Cardiac fibroblast (primary cell): ENCODE measurements at regions not wholly inside any gene's neighbourhood (a gene's known extent, or its start where the extent isn't known, plus 50 kb on each side); places are given as distances from the start of the nearest gene placed in this dataset.

Experiments used
- DNase-seq, 2 donors: peaks; one replicate each; pipeline versions ENCODE4 v3.0.0 to v3.0.0-alpha.2; 2010; ENCODE audit warnings: low read depth in 2 of 2
- H3K4me3 ChIP-seq, 2 donors: replicated peaks in 1 of 2; 1 replicate in 1 of 2; 2 replicates in 1 of 2; pipeline ENCODE4 v1.5.1; 2011; ENCODE audit warnings: low read depth in 2 of 2, low read length in 2 of 2, mild to moderate bottlenecking in 2 of 2, moderate library complexity in 1 of 2
- TF ChIP-seq, protein P1 (sequence below): IDR thresholded peaks from one replicate; pipeline ENCODE4 v1.5.1; 2011; ENCODE audit warnings: low read depth, mild to moderate bottlenecking, low read length, inconsistent platforms

- TF ChIP-seq, protein P1, sequence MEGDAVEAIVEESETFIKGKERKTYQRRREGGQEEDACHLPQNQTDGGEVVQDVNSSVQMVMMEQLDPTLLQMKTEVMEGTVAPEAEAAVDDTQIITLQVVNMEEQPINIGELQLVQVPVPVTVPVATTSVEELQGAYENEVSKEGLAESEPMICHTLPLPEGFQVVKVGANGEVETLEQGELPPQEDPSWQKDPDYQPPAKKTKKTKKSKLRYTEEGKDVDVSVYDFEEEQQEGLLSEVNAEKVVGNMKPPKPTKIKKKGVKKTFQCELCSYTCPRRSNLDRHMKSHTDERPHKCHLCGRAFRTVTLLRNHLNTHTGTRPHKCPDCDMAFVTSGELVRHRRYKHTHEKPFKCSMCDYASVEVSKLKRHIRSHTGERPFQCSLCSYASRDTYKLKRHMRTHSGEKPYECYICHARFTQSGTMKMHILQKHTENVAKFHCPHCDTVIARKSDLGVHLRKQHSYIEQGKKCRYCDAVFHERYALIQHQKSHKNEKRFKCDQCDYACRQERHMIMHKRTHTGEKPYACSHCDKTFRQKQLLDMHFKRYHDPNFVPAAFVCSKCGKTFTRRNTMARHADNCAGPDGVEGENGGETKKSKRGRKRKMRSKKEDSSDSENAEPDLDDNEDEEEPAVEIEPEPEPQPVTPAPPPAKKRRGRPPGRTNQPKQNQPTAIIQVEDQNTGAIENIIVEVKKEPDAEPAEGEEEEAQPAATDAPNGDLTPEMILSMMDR, result no peak
- H3K4me3 ChIP-seq, result no peak overlapping the region
- no peak for DNase-seq
These were observed 154.1 kb upstream of the HDAC4 start for GRCh38 chr2:239554766-239555570.

GRCh38 chr2:239553376-239554000 is 152.7 kb upstream of the HDAC4 start:
- TF ChIP-seq, protein P1, result no peak
- H3K4me3 ChIP-seq, result no peak overlapping the region
- DNase-seq, result no peak

- no peak overlapping the region for H3K4me3 ChIP-seq
- DNase-seq, result no peak
- TF ChIP-seq, protein P1, result no peak
These were observed 151.6 kb upstream of the HDAC4 start for GRCh38 chr2:239552213-239552926.

DNA sequence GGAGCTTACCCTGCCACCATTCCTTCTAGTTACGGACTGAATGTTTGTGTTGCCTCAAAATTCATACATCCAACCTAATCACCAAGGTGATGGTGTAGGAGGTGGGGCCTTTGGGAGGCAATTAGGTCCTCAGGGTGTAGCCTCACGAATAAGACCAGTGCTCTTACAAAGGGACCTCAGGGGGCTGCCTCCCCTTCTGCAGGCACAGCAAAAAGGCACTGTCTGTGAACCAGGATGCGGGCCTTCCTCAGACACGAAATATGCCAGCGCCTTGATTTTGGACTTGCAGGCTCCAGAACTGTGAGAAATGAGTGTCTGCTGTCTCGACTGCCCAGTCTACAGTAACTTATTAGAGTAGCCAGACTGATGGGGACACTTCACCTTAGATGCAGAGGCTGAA is 150.4 kb upstream of the HDAC4 start:
- TF ChIP-seq, protein P1, result no peak
- DNase-seq, result no peak
- no peak overlapping the region for H3K4me3 ChIP-seq

DNA sequence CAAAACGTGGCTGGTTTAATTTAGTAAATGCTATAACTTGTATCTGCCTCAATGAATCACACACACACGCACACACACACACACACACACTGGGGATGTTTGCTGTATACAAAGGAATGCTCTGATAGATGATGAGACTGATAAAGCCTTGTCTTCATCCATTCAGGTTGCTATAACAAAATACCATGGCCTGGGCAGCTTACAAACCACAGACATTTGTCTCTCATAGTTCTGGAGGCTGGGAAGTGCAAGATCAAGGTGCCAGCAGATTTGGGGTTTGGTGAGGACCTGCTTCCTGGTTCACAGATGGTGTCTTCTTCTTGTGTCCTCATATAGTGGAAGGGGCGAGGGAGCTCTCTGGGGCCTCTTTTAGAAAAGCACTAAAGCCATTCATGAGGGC is 149.5 kb upstream of the HDAC4 start:
- no peak for DNase-seq
- no peak overlapping the region for H3K4me3 ChIP-seq
- TF ChIP-seq, protein P1, result no peak

- TF ChIP-seq, protein P1, result no peak
- H3K4me3 ChIP-seq, result no peak overlapping the region
- DNase-seq, result no peak
These were observed 149.0 kb upstream of the HDAC4 start for GRCh38 chr2:239549711-239550255.
